A549 (cell line): ENCODE measurements at regions not wholly inside any gene's neighbourhood (a gene's known extent, or its start where the extent isn't known, plus 50 kb on each side); places are given as distances from the start of the nearest gene placed in this dataset.

Source experiments
- ATAC-seq, 2 experiments: fragments of 200-7000 bp in 1 of 2; fragments of >200 bp in 1 of 2; cut with Nextera tagmentation in 1 of 2; cut with Tn5 transposase in 1 of 2; 3 replicates each; pipeline versions ENCODE4 v1.8.0 to v1.9.1; 2018 to 2020; ENCODE audit warnings: mild to moderate bottlenecking in 1 of 2, moderate library complexity in 1 of 2
- CTCF ChIA-PET: fragments of 300-600 bp; sonication (Branson Sonifier 250); formaldehyde crosslinking; extraction: SDS; loops from one replicate; lab custom pipeline; 2021; ENCODE audit warnings: antibody characterized with exemption, inconsistent platforms; lab: Yijun Ruan, JAX
- POLR2A ChIA-PET: fragments of 350-600 bp; formaldehyde crosslinking; extraction: SDS; loops from one replicate; lab custom pipeline; 2021; ENCODE audit warnings: antibody characterized with exemption, inconsistent platforms; lab: Yijun Ruan, JAX
- DNase-seq, 2 experiments: peaks; one replicate each; pipeline versions ENCODE4 v3.0.0 to v3.0.0-alpha.2; 2011 to 2016; ENCODE audit warnings: low read depth in 1 of 2, low spot score in 1 of 2
- FAIRE-seq: peaks from 2 replicates; lab custom pipeline; 2011; peaks lifted over from hg19 to GRCh38; lab: Jason Lieb, UNC
- H3K27ac ChIP-seq, 2 experiments: fragments of >200 bp; sonication (Bioruptor Twin); formaldehyde crosslinking; 3 replicates each; pipeline ENCODE4 v1.5.1; 2016 to 2017
- H3K4me1 ChIP-seq: fragments of >200 bp; sonication (Bioruptor Twin); formaldehyde crosslinking; 3 replicates; pipeline ENCODE4 v1.6.1; 2016
- H3K4me2 ChIP-seq: fragments of >200 bp; sonication (Bioruptor Twin); formaldehyde crosslinking; 3 replicates; pipeline ENCODE4 v1.6.1; 2016
- H3K4me3 ChIP-seq: fragments of >200 bp; sonication (Bioruptor Twin); formaldehyde crosslinking; 3 replicates; pipeline ENCODE4 v1.5.1; 2016
- H3K9me3 ChIP-seq: fragments of >200 bp; sonication (Bioruptor Twin); formaldehyde crosslinking; 3 replicates; pipeline ENCODE4 v1.6.1; 2016
- BCL3 ChIP-seq: fragments of >200 bp; sonication (Bioruptor Twin); formaldehyde crosslinking; IDR thresholded peaks from 3 replicates; pipeline ENCODE4 v1.6.1; 2016
- BHLHE40 ChIP-seq: IDR thresholded peaks from 2 replicates; pipeline ENCODE4 v1.6.1; 2012; ENCODE audit warnings: low read depth, low read length, inconsistent platforms
- CBX8 ChIP-seq: fragments of 200-600 bp; sonication (generic); IDR thresholded peaks from 2 replicates; pipeline ENCODE4 v1.6.1; 2016
- CHD4 ChIP-seq: fragments of 200-600 bp; sonication (generic); IDR thresholded peaks from 2 replicates; pipeline ENCODE4 v1.6.1; 2016; ENCODE audit warnings: antibody characterized with exemption, mild to moderate bottlenecking, borderline replicate concordance
- CTCF ChIP-seq: fragments of >200 bp; sonication (Bioruptor Twin); formaldehyde crosslinking; IDR thresholded peaks from 3 replicates; pipeline ENCODE4 v1.5.1; 2016
- E2F6 ChIP-seq: IDR thresholded peaks from 2 replicates; pipeline ENCODE4 v1.6.1; 2012; ENCODE audit warnings: low read depth, borderline replicate concordance
- FOXS1 ChIP-seq: fragments of 250-450 bp; sonication (Bioruptor Pico); IDR thresholded peaks from 2 replicates; pipeline ENCODE4 v1.5.0; 2020; ENCODE audit warnings: mild to moderate bottlenecking, moderate library complexity
- HDAC2 ChIP-seq: fragments of 200-600 bp; sonication (generic); IDR thresholded peaks from 2 replicates; pipeline ENCODE4 v1.6.1; 2016
- HES2 ChIP-seq: fragments of >200 bp; sonication (Bioruptor Twin); formaldehyde crosslinking; IDR thresholded peaks from 2 replicates; pipeline ENCODE4 v1.6.1; 2016
- HOXA7 ChIP-seq: fragments of 250-450 bp; sonication (Bioruptor Pico); IDR thresholded peaks from 2 replicates; pipeline ENCODE4 v1.5.0; 2020; ENCODE audit warnings: mild to moderate bottlenecking, moderate library complexity
- JUNB ChIP-seq: fragments of >200 bp; sonication (Bioruptor Twin); formaldehyde crosslinking; IDR thresholded peaks from 2 replicates; pipeline ENCODE4 v1.6.1; 2016
- KDM1A ChIP-seq: fragments of 200-600 bp; sonication (generic); IDR thresholded peaks from 2 replicates; pipeline ENCODE4 v1.6.1; 2016; ENCODE audit warnings: low read depth, mild to moderate bottlenecking
- MAX ChIP-seq: IDR thresholded peaks from 2 replicates; pipeline ENCODE4 v1.6.1; 2012
- MAZ ChIP-seq: fragments of 150-350 bp; IDR thresholded peaks from 2 replicates; pipeline ENCODE4 v1.6.1; 2014; ENCODE audit warnings: antibody characterized with exemption, low read depth, low read length, borderline replicate concordance
- MYC ChIP-seq: IDR thresholded peaks from 2 replicates; pipeline ENCODE4 v1.6.1; 2012; ENCODE audit warnings: mild to moderate bottlenecking, inconsistent platforms, low read length, improper control_type of control experiment, borderline replicate concordance
- NR3C1 ChIP-seq: fragments of >200 bp; sonication (Bioruptor Twin); formaldehyde crosslinking; IDR thresholded peaks from 3 replicates; pipeline ENCODE4 v1.6.1; 2017
- RAD21 ChIP-seq, 2 experiments: fragments of >200 bp in 1 of 2; sonication (Bioruptor Twin) in 1 of 2; formaldehyde crosslinking in 1 of 2; IDR thresholded peaks in 1 of 2; conservative IDR thresholded peaks in 1 of 2; 2 replicates in 1 of 2; 3 replicates in 1 of 2; pipeline ENCODE4 v1.6.1; 2012 to 2018; ENCODE audit warnings: inconsistent platforms in 1 of 2
- RARB ChIP-seq: fragments of 250-450 bp; sonication (Bioruptor Pico); IDR thresholded peaks from 2 replicates; pipeline ENCODE4 v1.8.0; 2021; ENCODE audit warnings: mild to moderate bottlenecking, moderate library complexity
- RFX5 ChIP-seq: fragments of 450-650 bp; IDR thresholded peaks from 2 replicates; pipeline ENCODE4 v1.7.1; 2014; ENCODE audit warnings: antibody characterized with exemption, mild to moderate bottlenecking, moderate library complexity
- RNF2 ChIP-seq: fragments of 200-600 bp; sonication (generic); IDR thresholded peaks from 2 replicates; pipeline ENCODE4 v1.6.1; 2016; ENCODE audit warnings: low read depth, mild to moderate bottlenecking, antibody characterized with exemption, moderate library complexity, borderline replicate concordance
- SMC3 ChIP-seq: fragments of >200 bp; sonication (Bioruptor Twin); formaldehyde crosslinking; IDR thresholded peaks from 3 replicates; pipeline ENCODE4 v1.6.1; 2018; ENCODE audit warnings: inconsistent platforms
- ZSCAN20 ChIP-seq: fragments of 250-450 bp; sonication (Bioruptor Pico); IDR thresholded peaks from 2 replicates; pipeline ENCODE4 v1.8.0; 2022; ENCODE audit warnings: mild to moderate bottlenecking, moderate library complexity
- WGBS: methylation state at CpG from one replicate; pipeline ENCODE4 v1.1.6; 2017; ENCODE audit errors: missing lambda C conversion rate; 5-methylcytosine and 5-hydroxymethylcytosine counted together

GRCh38 chr13:59391696-59392095 is 772.0 kb downstream of the DIAPH3 start:
- CTCF ChIA-PET, result interaction anchor here (0.9 to 2.4 kb wide), 10 partner anchors 8 to 852 kb away, joined by 3 to 11 read pairs (median 4); no protein-coding TSS in a partner anchor
- Histone ChIP-seq H3K4me1 (no peaks in the 10 kb centered on the region), H3K4me3 (no peak overlapping the region), H3K4me2 (no peak overlapping the region), H3K9me3 (no peaks in the 10 kb centered on the region), H3K27ac (no peak overlapping the region)
- TF ChIP-seq FOXS1 (no peak), CTCF (peak; percentile 41; the same call in 2 of the 3 replicates), SMC3 (peak; percentile 49; the same call in 2 of the 3 replicates), RFX5 (no peak), ZSCAN20 (CRISPR knock-in tag) (no peak), RARB (CRISPR knock-in tag) (no peak), RAD21 (conservative IDR thresholded peaks at IDR 0.05 in 1 of 2, IDR thresholded peaks at IDR 0.05 in 1 of 2) (peak; percentile 28 to 47; a peak in 3 of 5 replicates)
- ATAC-seq (peak in 1 of 2 experiments; percentile 77; a peak in 3 of 6 replicates), DNase-seq (peak; percentile 2 to 38), FAIRE-seq (no peak)
- POLR2A ChIA-PET, result no interaction called here
- 2% methylated on average over 2 of the region's 2 CpGs for WGBS

- no peak for ATAC-seq
- no peak for TF ChIP-seq HES2
- no peak for TF ChIP-seq HOXA7
- no peak for TF ChIP-seq MYC
- no peak for TF ChIP-seq CTCF
- TF ChIP-seq MAX, result no peak
- TF ChIP-seq KDM1A, result no peak
- no peak for TF ChIP-seq HDAC2
- TF ChIP-seq NR3C1, result no peak
- no peak for TF ChIP-seq RNF2
- no peak for TF ChIP-seq RARB (CRISPR knock-in tag)
- no peak for TF ChIP-seq E2F6
- TF ChIP-seq JUNB, result no peak
- TF ChIP-seq, all 56 proteins: peak for 0
Measured at GRCh38 chr13:59392328-59392727, 771.4 kb downstream of the DIAPH3 start.

GRCh38 chr13:59394496-59394895 is 769.2 kb downstream of the DIAPH3 start:
- FAIRE-seq (no peak), ATAC-seq (no peak)
- CTCF ChIA-PET, result no interaction called here
- no peak overlapping the region for H3K27ac ChIP-seq
- no peaks in the 10 kb centered on the region for H3K9me3 ChIP-seq
- no peak overlapping the region for H3K4me2 ChIP-seq
- no peak overlapping the region for H3K4me3 ChIP-seq
- no peaks in the 10 kb centered on the region for H3K4me1 ChIP-seq
- no peak for TF ChIP-seq CHD4
- no peak for TF ChIP-seq FOXS1
- TF ChIP-seq RFX5, result no peak
- no peak for TF ChIP-seq CTCF
- TF ChIP-seq BCL3, result no peak
- no peak for TF ChIP-seq E2F6
- no peak for TF ChIP-seq CBX8
- no peak for TF ChIP-seq BHLHE40
- TF ChIP-seq RNF2, result no peak
- TF ChIP-seq MAZ, result no peak
- TF ChIP-seq, all 56 proteins: peak for 0
- WGBS, result 77% methylated on average over 2 of the region's 2 CpGs
- DNase-seq, result no peak
- POLR2A ChIA-PET, result no interaction called here

More at GRCh38 chr13:59392328-59392727, 771.4 kb downstream of the DIAPH3 start:
- no peak for FAIRE-seq
- Histone ChIP-seq H3K4me3 (no peak overlapping the region), H3K4me1 (no peaks in the 10 kb centered on the region), H3K9me3 (no peaks in the 10 kb centered on the region), H3K27ac (no peak overlapping the region), H3K4me2 (no peak overlapping the region)
- DNase-seq, result no peak
- ChIA-PET CTCF (interaction anchor here (0.9 to 2.4 kb wide), 9 partner anchors 10 to 834 kb away, joined by 3 to 11 read pairs (median 4); no protein-coding TSS in a partner anchor), POLR2A (no interaction called here)
